Thyroid gland (tissue), 4 donors: ENCODE measurements at regions not wholly inside any gene's neighbourhood (a gene's known extent, or its start where the extent isn't known, plus 50 kb on each side); places are given as distances from the start of the nearest gene placed in this dataset.

Source experiments
- DNase-seq, 2 donors: peaks; one replicate each; pipeline ENCODE4 v3.0.0-alpha.2; 2019
- H3K27ac ChIP-seq, 3 donors: fragments of 200-600 bp; sonication (generic); 1 replicate in 2 of 3; 2 replicates in 1 of 3; pipeline ENCODE4 v1.5.1; 2016 to 2019; ENCODE audit warnings: mild to moderate bottlenecking in 1 of 3, moderate library complexity in 1 of 3
- H3K27me3 ChIP-seq: fragments of 200-600 bp; sonication (generic); one replicate; pipeline ENCODE4 v1.5.1; 2019
- H3K36me3 ChIP-seq, 2 donors: fragments of 200-600 bp; sonication (generic); one replicate each; pipeline ENCODE4 v1.5.1; 2016 to 2019
- H3K4me1 ChIP-seq, 2 donors: fragments of 200-600 bp; sonication (generic); one replicate each; pipeline ENCODE4 v1.5.1; 2017 to 2019
- H3K4me3 ChIP-seq, 3 donors: fragments of 200-600 bp; sonication (generic); replicated peaks in 1 of 3; 1 replicate in 2 of 3; 2 replicates in 1 of 3; pipeline ENCODE4 v1.5.1; 2016; ENCODE audit warnings: mild to moderate bottlenecking in 1 of 3
- H3K9me3 ChIP-seq: fragments of 200-600 bp; sonication (generic); one replicate; pipeline ENCODE4 v1.5.1; 2017
- CTCF ChIP-seq, 6 experiments: fragments of 200-600 bp in 3 of 6; fragments of 450-650 bp in 3 of 6; sonication (generic) in 3 of 6; IDR thresholded peaks; one replicate each; pipeline ENCODE4 v1.5.1; 2016 to 2019; ENCODE audit warnings: antibody characterized with exemption in 6 of 6, mild to moderate bottlenecking in 2 of 6, inconsistent platforms in 1 of 6, moderate library complexity in 1 of 6
- POLR2A ChIP-seq, 2 donors: fragments of 450-650 bp; IDR thresholded peaks; one replicate each; pipeline ENCODE4 v1.6.1; 2017; ENCODE audit warnings: antibody characterized with exemption in 2 of 2, mild to moderate bottlenecking in 2 of 2, moderate library complexity in 1 of 2
- WGBS, 2 donors: methylation state at CpG; one replicate each; pipeline ENCODE4 v1.1.5; 2017; 5-methylcytosine and 5-hydroxymethylcytosine counted together
- intact Hi-C: fragments of 100-400 bp; cut with DNase I; formaldehyde crosslinking; loops from one replicate; pipeline ENCODE4 v1.15.1; 2023

GRCh38 chr9:75385236-75385635 is 296.9 kb downstream of the OSTF1 start:
- Histone ChIP-seq H3K4me1 (no peaks in the 10 kb centered on the region), H3K27ac (no peak overlapping the region), H3K36me3 (no peaks in the 10 kb centered on the region), H3K4me3 (no peak overlapping the region), H3K9me3 (peaks cover 5% of the 10 kb centered on the region), H3K27me3 (no peaks in the 10 kb centered on the region)
- DNase-seq: no peak
- TF ChIP-seq POLR2A (IDR thresholded peaks at IDR 0.05) (no peak), CTCF (IDR thresholded peaks at IDR 0.05) (no peak)
- intact Hi-C loops: no loop called here

GRCh38 chr9:75389101-75389500 is 300.8 kb downstream of the OSTF1 start:
- Histone ChIP-seq H3K9me3 (peaks cover 5% of the 10 kb centered on the region), H3K4me3 (no peak overlapping the region), H3K27me3 (no peaks in the 10 kb centered on the region), H3K27ac (peak overlapping the region in 1 of 3 donors; percentile 5), H3K36me3 (no peaks in the 10 kb centered on the region), H3K4me1 (no peaks in the 10 kb centered on the region)
- no peak for DNase-seq
- TF ChIP-seq CTCF (IDR thresholded peaks at IDR 0.05) (no peak), POLR2A (IDR thresholded peaks at IDR 0.05) (no peak)
- WGBS, 2 donors: 66 to 77% methylated on average over 2 of the region's 2 CpGs
- intact Hi-C loops: no loop called here

GRCh38 chr9:75390951-75391350 is 302.6 kb downstream of the OSTF1 start:
- no peak for DNase-seq
- Histone ChIP-seq H3K9me3 (no peaks in the 10 kb centered on the region), H3K27ac (no peak overlapping the region), H3K4me1 (no peaks in the 10 kb centered on the region), H3K36me3 (no peaks in the 10 kb centered on the region), H3K4me3 (no peak overlapping the region), H3K27me3 (no peaks in the 10 kb centered on the region)
- intact Hi-C loops: no loop called here
- WGBS, 2 donors: 85 to 91% methylated on average over 5 of the region's 5 CpGs
- TF ChIP-seq POLR2A (IDR thresholded peaks at IDR 0.05): no peak
- no peak for TF ChIP-seq CTCF (IDR thresholded peaks at IDR 0.05)

GRCh38 chr9:75391497-75391896 is 303.2 kb downstream of the OSTF1 start:
- no peaks in the 10 kb centered on the region for H3K36me3 ChIP-seq
- 96% methylated on average over 8 of the region's 8 CpGs for WGBS, 2 donors
- TF ChIP-seq POLR2A (IDR thresholded peaks at IDR 0.05) (no peak), CTCF (IDR thresholded peaks at IDR 0.05) (no peak)
- no peak overlapping the region for H3K4me3 ChIP-seq
- intact Hi-C loops: no loop called here
- no peak overlapping the region for H3K27ac ChIP-seq
- no peaks in the 10 kb centered on the region for H3K27me3 ChIP-seq
- no peaks in the 10 kb centered on the region for H3K4me1 ChIP-seq
- no peak for DNase-seq
- no peaks in the 10 kb centered on the region for H3K9me3 ChIP-seq

- no peak for DNase-seq
Observed at GRCh38 chr9:75395336-75395735, 307.0 kb downstream of the OSTF1 start.

More at GRCh38 chr9:75395336-75395735, 307.0 kb downstream of the OSTF1 start:
- Histone ChIP-seq H3K9me3 (no peaks in the 10 kb centered on the region), H3K4me1 (no peaks in the 10 kb centered on the region), H3K4me3 (no peak overlapping the region), H3K36me3 (no peaks in the 10 kb centered on the region), H3K27ac (no peak overlapping the region), H3K27me3 (no peaks in the 10 kb centered on the region)
- TF ChIP-seq CTCF (IDR thresholded peaks at IDR 0.05): no peak
- TF ChIP-seq POLR2A (IDR thresholded peaks at IDR 0.05): no peak
- intact Hi-C loops: no loop called here
